ENCODE measurements at regions not wholly inside any gene's neighbourhood (a gene's known extent, or its start where the extent isn't known, plus 50 kb on each side); places are given as distances from the start of the nearest gene placed in this dataset.

DNA sequence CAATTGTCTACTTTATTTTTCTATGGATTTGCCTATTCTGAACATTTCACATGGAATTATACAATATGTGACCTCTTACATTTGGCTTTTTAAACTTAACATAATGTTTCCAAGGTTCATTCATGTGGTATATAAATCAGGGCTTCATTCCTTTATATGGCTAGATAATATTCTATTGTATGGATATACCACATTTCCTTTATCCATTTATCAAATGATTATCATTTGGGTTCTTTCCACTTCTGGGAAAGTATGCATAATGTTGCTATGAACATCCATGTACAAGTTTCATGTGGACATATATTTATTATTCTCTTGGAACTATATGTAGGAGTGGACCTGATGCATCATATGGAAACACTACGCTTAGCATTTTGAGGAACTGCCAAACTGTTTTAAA lies 99.7 kb upstream of the NCKAP5 start:
- FAIRE-seq: no peak

DNA sequence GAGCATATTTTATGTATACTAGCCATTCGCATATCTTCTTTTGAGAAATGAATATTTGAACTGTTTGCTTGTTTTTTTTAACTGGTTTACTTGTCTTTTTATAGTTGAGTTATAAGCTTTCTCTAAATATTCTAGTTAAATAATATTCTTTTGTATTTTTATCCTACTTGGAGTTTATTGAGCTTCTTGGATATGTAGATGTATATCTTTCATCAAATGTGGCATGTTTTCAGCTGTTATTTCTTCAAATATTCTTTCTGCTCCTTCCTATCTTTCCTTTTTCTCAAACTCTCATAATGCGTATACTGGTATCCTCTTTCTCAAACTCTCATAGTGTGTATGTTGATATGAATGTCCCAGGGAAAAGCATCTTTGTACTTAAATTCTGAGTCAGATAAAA lies 100.3 kb upstream of the NCKAP5 start:
- FAIRE-seq: no peak

DNA sequence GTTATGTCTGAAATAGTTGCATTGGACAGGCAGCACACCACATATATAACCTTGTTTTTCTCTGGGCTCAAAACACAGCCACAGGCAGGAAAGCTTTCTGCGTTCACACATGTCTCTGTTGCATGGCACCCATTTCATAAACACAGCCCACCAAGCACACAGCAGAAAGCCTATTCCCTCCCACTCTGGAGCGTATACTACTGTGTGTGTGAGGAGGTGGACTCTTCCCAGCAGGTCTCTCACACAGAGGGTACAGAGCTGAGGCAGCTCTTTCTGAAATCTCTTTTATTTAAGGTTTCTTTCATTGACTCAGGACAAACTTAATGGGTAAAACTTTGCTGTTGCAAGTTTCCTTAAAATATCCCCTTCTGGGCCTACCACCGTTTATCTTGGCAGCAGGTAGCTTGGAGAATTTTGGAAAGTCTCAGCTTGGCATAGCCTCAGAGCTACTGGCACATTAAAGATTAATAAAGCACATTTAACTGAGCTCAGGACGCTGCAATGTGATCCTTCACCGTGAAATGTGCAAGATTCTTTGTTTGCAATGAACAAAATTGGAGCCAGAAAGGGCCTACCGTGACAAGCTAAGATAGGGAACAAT lies 105.1 kb upstream of the NCKAP5 start:
- FAIRE-seq: no peak

DNA sequence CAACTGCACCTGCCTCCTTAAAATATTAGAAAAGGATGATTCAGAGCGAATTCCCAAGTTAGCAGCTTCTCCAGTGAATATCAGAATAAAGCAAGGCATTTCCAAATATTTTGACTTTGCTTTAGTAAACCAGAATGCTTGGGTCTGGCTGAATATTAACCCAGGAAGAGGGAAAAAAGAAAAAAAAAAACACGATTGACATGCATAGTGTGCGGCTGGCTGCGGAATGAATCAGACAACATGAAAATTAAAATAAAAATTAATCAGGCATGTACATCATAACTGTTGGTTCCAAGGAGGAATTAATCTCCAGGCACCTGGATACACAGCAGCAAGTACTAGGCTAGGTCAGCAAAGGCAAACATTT lies 105.8 kb upstream of the NCKAP5 start:
- FAIRE-seq: no peak

DNA sequence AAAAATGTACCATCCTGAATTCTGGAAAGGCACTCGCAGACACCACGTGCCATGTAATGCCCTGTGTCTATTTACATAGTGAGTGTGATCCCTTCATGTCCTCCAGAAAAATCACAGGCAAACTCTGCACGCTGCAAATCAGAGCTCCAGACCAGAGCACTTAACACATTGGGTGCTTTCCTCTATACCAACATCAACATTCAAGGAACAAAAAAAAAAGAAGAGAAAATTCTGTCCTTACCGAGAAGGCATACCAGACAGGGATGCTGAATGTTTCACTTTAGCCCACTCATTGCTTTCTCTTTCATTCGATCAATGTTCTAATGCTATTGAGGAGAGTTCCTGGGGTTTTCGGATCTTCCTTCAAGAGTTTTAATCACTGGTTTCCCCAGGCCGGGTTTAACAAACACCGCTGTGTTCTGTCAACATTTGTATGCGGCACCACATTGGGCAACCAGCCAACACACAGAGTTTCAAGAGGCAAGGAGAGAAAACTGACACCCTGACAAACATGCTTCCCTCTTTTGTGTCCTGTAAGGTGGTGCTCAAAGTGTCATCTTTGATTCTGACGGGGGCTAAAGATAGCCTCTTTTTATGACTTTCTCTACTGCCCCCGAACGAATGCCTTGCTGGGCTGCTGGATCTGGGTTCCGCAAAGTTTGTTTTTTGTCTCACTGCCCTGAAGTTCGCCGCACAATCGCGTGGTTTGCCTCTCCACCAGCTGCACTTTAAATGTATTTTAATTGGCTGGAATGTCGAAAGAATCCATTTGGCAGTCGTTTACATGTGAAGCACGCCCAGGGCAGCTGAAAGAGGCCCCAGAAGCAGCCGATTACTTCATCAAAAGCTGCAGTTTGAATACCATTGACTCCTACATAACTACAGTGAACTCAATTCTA lies 106.4 kb upstream of the NCKAP5 start:
- no peak for FAIRE-seq

DNA sequence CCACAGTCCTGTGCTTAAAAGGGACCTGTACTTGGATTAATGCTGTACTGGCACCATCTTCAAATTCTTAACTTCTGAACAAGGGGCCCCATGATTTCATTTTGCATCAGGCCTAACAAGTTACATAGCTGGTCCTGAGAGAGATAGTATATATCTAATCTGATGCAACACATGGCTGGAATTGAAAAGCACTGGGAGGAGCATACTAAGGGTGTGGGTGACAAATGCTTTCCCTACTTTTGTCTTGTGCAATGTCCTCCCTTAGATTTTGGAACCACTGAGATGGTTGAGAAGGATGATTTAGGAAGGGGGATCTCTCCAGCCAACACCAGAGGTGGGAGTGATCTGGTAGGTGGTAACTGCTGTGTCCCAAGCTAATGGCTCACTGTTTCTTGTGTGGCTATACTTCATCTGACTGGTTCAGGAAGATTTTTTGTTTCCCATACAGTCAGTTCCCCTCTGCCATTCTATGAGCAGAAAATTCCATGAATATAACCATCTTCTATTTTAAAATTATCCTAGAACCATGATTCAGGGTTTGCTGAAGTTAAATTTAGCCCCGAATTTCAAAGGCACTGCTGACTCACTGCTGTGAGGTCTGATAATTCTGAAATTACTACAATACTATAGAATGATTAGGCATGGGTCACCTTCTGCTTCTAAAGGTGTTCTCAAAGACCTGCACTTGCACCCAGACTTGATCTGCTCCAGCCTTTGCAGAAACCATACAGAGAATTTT lies 108.3 kb upstream of the NCKAP5 start:
- no peak for FAIRE-seq

DNA sequence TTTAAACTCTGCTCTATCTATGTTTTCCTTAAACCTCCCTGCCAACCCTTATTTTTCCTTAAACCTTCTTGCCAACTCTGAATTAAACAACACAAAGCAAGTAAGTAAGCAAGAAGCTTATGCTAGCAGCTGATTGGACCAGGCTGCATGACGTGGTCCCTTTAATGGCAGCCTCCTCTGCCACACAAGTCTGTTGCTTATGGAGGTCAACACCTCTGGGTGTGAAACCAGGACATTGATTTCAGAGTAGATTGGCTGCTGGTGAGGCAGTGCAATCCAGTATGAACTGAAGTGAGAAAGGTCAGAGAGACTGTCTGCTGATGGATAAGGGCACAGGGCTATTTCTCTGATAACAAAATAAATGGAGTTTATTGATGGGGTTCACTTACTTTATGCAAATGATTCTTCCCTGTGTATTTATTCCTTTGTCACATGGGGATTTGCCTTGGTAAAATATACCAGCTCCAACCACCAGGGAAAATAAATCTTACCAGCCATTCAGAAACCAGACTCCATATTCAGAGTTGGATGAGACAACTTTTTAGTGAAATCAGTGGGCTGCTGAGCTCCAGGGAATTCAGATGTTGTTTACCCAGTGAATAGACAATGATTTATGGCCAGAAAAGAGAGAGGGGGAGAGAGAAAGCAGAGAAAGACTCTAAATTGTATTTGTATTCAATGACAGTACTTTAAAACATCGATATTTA lies 112.2 kb upstream of the NCKAP5 start:
- FAIRE-seq: no peak

DNA sequence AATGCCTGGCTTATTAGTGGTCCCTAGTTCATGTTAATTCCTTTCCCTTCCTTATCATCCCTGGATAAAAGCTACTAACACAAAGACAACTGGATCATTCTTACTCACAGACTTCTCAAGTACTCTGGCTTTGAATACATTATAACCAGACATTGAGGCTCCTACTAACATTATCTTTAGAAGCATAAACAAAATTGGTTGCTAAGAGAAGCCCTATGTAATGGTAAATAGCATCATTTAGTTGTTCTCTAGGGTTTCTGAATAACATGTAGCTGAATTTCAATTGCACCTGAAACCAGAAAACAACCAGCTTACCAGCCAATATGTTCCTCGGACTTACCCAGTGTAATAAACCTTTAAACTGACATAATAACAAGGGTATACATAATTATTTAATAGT lies 114.1 kb upstream of the NCKAP5 start:
- no peak for FAIRE-seq

DNA sequence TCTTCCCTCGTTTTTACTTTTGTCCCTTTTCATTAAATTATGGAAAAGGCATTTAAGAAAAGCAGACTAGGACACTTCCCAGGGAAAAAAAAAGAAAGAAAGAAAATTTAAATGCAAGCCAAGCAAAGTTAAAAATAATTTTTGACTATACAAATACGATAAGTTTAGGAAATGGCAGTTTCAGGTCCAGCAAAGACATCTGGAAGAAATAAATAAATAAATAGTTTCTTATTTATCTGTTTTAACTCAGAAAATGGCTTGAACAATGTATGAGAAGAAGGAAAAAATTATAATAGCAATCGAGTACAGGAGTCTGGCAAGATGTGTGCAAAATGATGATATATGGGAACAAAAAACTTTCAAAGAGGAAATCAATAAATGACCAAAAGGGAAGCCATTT lies 114.6 kb upstream of the NCKAP5 start:
- FAIRE-seq: no peak

DNA sequence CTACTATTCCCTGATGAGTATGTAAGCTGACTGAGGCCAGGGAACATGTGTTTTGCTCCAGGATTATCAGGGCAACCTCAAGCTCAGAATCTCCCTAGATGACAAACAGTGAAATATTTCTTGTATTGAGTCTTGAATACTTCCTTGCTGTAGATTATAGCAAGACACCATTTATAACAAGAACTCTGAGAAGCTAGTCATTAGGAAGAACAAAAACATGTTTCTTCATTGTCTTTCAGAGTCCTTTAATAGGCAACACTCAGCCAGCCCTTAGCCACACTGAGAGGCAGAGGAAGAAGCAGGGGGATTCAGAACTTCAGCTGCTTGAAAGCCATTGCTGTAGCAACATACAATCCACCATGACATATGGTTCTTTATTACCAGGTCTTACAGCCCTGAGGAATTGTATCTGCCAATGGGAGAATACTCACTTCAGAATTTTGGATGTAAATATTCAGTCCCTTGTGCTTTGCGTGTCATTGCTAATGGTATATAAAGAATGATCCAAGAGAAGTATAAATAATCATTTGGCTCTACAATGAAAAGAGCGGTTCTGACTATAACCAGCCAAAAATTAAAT lies 117.5 kb upstream of the NCKAP5 start:
- FAIRE-seq: no peak

DNA sequence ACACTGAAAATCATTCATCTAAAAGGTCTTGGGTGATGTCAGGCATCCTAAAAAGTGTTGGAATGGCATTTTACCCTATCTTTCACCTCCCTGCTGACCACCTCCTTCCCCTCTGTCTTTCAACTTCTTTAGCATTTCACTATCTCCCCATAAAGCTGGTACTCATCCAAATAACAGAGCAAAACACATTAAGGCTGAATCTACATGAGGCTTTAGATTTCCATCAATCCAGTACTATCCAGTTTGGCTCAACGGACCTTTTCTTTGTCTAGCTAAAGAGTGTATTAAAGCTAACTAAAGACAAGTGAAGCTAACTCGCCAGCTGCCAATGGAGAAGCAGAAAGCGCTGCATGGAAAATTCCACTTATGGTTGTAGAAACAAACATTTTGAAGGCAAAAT lies 122.5 kb upstream of the NCKAP5 start:
- no peak for FAIRE-seq

DNA sequence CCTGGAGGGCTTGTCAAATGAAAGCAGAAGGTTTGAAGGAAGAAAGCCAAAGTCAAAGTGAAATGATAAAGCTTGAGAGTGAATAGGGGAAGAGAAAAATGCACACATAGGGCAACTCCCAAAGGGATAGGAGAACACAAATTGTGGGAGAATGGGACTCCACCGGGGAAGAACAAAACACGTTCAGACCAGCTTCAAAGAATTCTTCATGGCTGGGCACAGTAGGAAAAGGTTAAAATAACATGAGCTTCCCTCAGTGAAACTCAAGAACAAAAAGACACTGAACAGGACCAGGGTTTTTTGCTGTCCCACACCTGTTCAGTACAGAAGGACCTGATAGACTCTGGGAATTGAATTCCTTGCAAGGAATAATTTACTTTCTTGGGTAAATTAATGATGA lies 123.1 kb upstream of the NCKAP5 start:
- FAIRE-seq: no peak

DNA sequence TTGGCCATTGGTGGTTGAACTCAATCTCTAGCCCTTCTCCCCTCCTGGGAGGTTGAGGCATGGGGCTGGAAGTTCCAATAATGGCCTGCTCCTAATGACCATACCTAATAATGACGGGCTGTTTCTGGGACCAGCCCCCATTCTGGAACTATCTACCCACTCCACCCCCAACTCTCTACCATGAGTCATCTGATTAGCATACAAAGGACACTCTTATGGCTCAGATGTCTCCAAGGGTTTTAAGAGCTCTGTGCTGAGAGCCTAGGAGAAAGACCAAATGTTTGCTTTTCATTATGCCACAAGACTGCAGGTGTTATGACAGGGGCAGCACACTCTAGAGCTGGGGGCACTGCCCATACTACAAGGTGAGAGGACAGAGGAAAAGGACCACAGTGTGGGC lies 137.0 kb upstream of the NCKAP5 start:
- no peak for FAIRE-seq

DNA sequence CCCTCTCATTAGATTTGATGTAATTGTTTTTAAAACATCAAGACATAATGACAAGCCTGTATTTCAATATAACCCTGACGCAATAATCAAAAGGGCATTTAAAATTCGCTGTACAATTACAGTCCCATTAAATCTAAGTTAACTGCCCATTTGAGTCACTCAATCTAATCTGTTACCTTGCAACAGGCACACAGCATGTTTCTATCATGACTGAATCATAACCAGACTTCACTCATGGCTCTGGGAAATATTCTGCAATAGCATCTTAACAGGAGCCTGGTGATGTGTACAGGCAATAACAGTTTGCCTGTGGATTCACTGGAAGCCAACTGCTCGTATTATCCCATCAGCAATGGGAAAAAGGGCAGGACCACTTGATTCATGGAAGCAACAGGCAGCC lies 142.3 kb upstream of the NCKAP5 start:
- no peak for FAIRE-seq

DNA sequence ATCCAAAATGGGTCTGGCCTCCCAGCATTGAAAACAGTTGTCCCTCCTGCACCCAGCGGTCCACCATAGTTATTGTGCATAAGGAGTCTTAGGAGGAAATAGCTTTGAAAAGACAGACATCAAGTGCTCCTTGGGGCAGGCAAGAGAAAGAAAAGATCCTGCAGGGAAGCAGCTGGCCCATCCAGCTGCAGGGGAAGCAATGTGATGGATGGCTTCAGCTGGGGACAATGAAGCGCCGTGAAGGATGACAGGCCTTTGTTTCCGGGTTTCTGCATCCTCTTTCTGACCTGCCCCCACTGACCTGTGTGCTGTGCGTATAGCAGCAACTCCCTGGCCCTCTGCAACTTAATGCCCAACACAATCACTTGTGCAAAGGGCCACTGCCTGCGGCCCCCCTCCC lies 142.9 kb upstream of the NCKAP5 start:
- no peak for FAIRE-seq

DNA sequence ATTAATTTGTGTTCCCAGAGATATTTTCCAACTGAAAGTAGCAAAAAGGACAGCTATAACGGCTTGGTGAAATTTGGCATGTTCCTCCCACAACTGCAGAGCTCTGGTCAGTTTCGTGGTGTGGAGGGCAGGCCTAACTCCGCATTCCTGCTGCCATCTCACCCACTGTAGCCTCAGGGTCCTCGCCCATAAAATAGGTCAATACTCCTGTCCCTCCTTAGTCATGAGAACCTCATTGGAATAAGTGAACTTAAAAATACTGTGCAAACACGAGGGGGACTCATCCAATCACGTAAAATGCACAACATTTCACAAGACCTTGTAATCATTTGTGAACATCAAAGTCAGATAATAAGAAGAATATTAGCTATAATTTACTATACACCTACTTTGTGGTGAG lies 143.5 kb upstream of the NCKAP5 start:
- FAIRE-seq: no peak

DNA sequence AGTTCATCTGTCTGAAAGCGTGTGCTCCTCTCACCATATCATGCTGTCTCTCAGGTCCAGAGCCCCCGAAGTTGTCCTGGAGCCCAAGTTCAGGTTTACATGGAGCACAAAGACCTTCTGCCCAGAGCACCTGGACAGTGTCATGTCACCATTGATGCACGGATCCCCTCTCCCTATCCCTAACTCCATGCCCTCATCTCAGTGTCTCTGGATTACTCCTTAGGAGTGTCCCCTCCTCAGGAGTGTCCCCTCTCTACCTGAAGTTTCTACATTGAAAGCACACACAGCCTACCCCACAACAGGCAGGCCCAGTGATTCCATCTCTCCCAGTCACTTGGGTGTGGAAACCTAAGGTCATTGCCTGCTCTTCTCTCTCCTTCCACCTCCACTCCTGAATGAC lies 144.1 kb upstream of the NCKAP5 start:
- FAIRE-seq: no peak

DNA sequence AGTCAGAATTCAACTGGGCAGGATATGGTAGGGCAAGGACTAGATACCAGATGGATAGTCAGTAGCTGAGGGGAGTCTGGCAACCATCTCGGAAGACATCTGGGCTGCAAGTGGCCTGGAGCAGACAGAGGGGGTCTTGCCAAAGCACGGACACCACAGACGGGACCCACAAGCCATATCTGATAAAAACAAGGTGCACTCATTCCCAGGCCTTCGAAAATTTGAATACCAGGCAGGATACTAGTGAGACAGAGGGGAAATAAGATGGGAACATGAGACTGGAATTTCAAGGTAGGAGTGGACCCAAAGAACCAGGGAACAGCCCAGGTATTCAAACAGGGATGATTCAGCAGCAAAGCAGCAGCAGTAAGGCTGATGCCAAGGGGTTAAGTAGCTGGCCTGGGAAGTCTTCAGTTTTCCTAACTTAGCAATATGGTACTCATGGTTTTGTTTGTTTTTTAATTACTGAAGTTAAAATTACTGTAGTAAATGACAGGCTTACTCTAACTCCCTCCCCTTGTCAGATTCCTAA lies 144.9 kb upstream of the NCKAP5 start:
- no peak for FAIRE-seq

DNA sequence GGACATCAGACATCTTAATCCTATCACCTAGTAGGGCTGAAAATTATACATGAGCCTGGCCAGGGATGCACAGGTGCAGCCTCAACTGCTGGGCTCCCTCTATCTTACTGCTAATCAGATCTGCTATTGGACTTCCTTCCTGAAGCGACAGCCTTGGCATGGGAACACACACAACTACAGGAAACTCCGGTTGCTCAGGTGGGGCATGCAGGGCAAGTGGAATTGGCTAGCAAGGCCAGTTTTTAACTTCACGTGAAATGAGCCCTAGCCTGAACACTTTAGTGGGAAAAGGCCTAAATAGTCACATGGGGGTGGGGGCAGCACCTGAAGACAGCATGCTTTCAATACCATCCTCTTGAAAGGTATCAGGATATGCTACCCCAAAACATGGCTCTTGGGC lies 147.9 kb upstream of the NCKAP5 start:
- FAIRE-seq: no peak

DNA sequence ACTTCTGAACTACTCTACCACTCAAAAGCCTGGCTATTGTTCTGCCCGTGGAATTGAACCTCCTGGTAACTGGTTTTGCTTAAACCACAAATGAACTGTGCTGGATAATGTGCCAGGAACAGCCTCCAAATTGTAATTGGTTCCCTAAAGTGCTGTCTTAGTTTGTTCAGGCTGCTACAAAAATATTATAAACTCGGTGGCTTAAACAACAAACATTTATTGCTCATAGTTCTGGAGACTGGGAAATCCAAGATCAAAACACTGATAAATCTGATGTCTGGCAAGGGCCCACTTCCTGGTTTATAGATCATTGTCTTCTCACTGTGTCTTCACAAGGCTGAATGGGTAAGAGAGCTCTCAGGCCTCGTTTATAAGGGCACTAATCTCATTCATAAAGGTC lies 149.2 kb upstream of the NCKAP5 start:
- FAIRE-seq: no peak

DNA sequence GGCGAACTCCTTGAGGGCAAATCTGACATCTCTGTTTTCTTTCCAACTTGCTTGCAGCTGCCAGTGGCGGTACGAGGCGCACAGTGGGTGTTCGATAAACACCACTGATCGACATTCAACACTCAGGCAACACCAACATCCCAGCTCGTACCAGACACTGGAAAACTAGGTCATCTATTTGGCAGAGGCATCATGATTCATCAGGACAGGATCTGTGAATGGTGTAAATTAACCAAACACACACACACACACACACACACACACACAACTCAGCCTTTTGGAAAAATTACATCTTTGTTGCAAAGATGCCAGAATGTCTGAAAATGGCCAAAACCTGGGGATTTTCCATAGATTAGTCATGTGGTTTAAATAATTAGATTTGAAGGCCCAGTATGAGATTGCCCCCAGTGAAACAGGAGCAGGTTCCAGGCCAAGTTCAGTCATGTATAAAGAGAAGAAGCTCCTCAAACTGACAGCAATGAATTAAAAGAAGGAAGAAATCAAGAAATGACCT lies 150.5 kb upstream of the NCKAP5 start:
- no peak for FAIRE-seq

DNA sequence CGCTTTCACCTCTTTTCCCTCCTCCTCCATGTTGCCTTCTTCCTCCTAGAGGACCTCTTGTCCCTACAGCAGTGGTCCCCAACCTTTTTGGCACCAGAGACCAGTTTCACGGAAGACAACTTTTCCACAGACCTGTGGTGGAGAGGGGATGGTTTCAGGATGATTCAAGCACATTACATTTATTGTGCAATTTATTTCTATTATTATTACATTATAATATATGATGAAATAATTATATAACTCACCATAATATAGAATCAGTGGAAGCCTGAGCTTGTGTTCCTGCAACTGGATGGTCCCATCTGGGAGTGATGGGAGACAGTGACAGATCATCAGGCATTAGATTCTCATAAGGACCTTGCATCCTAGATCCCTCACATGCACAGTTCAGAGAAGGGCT lies 152.2 kb upstream of the NCKAP5 start:
- FAIRE-seq: no peak

DNA sequence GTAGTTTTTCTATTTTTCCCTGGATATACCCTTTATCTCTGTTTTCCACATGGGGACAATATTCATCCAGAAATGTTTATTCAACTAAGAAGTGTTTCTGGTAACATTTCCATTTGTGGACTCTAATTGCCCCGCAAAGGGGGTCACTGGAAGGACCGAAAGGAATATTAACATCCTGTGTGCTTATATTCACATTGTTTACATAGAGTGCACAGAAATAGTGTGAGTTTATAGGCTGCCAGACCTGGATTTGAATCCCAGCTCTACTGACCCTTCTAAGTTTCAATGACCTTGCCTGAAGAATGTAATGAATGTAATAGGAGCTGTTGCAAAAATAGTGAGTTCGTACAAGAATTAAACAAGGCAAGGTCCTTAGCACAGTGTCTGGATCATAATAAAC lies 152.9 kb upstream of the NCKAP5 start:
- FAIRE-seq: no peak
